Hematopoietic multipotent progenitor cell treated with erythropoietin and hydrocortisone succinate and interleukin-3 and kit ligand, for 8 days (in vitro differentiated cells): ENCODE measurements at regions not wholly inside any gene's neighbourhood (a gene's known extent, or its start where the extent isn't known, plus 50 kb on each side); places are given as distances from the start of the nearest gene placed in this dataset.

ENCODE experiments used
- DNase-seq: peaks from one replicate; pipeline ENCODE4 v3.0.0-alpha.2; 2015

DNA sequence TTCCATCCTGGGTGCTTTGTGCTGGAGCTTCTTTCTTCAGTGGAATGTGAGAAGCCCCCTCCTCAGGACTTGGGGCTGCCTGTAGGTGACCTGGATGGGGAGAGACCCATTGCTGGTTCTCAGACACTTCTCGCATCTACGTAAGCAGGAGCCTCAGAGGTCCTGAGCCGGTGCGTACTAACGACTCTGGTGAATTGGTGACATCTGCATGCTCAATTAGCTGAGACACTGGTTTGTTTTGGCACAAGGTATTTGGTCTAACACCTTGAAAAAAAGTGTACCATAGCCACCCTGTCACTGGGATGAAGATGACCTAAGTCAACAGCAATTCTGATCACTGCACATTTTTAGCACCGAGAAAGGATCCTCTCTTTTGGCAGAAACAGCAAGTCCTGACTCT lies 57.7 kb downstream of the LRRC30 start:
- no peak for DNase-seq

DNA sequence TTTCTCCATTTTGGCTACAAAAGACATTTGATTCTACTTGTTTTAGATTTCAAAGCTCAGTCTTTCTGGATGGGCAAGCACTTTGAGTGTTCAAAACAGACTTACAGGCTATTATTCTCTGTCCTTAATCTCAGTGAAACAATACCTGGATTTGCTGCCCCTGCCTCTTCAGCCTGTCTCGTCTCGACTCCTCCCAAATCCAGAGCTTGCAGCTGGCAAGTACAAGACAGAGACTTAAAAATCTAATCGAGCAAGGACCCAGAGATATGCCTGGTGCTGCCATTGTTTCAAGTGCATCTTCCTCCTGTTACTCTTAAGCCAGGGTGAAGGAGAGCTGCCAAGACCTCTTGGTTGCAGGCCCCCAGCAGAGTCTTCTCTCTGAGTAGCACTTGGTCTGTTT lies 59.2 kb downstream of the LRRC30 start:
- DNase-seq: no peak

DNA sequence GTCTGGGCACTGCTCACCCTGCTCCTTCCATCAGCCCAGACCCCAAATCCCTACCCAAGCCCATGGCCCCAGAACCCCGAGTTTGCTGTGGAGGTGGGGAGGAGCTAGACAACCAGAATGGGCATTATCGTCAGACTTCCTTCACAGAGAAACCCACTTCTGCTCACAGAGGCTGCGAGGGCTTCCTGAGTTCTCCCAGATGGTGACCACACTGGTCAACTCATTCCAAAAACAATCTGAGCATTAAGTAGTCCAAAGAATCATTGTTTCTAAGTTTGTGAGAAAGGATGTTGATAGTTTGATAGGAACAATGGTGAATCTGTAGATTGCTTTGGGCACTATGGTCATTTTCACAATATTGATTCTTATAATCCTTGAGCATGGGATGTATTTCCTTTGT lies 60.2 kb downstream of the LRRC30 start:
- no peak for DNase-seq

DNA sequence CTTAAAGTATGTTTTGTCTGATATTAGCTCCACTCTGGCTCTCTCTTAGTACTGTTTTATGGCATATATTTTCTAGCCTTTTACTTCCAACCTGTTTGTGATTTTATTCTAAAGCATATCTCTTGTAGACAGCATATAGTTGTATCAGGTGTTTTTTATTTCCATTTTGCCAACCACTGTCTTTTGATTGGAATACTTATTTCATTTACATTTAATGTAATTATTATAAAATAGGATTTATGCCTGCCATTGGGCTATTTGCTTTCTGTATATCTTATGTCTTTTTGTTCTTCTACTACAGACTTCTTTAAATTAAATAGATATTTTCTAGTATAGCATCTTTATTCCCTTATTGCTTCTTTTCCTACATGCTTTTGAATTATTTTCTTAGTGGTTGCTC lies 67.3 kb downstream of the LRRC30 start:
- no peak for DNase-seq

DNA sequence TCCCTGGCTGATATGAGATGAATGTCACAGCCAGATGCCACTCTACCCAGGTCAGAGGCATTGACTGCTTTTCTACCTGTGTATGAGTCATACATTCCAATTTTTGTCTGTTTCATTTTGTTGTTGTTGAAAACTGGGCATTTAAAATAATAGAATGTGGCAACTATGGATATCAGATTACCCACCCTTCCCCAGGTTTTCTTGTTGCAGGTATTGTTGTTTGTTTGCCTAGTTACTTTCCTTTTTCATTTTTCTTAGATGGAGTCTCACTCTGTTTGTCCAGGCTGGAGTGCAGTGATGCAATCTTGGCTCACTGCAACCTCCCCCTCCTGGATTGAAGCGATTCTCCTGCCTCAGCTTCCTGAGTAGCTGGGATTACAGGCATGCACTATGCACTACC lies 70.2 kb downstream of the LRRC30 start:
- DNase-seq: no peak

DNA sequence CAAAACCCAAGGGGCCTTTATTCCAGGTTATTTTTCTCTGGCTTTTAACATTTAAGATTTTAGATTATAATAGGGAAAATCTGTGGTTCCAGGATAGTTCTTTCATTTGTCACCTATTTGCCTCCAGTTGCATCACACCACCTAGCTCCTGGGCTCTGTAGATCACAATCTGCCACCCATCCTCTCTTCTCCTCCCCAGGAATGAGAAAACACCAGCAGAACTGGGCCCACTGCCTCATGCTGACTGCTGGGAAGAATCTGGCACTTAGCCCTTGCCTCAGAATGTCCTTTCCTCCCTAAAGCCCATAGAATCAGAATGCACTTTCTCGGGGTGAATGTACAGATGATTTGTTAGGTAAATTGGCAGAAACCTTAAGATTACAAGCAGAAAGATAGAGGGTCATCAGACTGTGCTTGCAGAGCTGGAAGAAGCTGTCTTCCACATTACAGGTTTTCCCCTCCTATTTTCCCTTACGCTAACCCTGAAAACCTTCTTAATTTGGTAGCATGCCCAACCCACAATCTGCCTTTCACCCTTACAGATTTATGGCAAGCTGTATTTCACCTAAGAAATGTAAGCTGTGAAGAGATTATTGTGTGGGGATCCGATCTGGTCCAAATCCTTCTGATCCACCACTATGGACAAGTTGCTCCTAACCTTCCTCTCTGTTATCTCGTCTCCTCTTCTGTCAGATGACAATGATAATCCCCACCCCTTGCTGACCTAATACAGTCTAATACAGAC lies 72.6 kb downstream of the LRRC30 start:
- DNase-seq: no peak

DNA sequence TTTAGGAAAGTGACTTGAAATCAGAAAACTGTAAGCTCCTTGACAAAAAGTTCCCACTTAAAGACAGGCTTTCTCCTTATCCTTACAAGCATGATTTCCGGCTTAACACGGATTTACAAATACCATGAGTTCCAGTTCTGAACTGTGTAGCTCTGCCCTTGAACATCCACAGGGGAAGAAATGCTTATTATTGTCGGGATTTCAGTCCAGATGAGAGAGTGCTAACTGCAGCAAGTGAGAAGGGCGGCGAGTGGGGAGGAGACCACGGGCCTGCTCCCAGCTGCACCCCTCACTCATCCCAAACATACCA lies 73.1 kb downstream of the LRRC30 start:
- no peak for DNase-seq

DNA sequence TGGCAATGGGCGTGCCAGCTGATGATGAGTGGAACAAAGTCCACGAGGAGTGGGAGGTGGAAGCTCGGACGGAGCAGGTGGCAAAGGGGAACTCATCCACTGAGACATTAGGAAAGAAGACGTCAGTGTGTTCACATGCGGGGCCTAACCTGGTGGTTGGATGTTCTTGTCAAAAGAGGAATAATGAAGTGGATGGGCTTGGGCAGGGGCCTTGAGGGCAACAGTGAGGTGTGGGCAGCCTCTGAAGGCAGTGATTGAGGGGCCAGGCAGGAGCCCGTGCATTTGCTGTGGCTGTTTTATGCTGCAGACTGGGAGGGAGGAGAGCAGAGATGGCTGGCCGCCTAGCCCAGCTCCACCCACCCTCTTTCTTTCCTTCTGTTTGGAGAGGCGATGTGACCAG lies 74.5 kb downstream of the LRRC30 start:
- no peak for DNase-seq

DNA sequence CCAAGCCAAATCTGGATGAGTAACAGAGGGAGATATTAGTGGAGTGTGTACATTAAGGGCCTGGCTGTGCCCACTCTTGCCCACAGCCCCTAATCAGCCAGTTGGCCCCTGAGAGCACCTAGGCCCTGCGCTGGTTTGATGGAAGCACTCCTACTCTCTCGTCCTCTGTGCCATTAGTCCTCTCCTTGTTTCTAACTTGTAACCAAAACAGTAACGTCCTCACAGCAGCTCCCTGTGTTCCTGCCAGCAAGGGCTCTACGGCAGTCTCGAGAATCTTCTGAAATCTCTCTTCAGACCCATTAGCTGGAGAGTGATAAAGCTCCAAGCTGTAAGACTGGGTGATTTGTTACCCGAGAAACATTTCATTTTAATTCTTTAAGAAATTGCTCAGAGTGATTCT lies 76.1 kb downstream of the LRRC30 start:
- no peak for DNase-seq

DNA sequence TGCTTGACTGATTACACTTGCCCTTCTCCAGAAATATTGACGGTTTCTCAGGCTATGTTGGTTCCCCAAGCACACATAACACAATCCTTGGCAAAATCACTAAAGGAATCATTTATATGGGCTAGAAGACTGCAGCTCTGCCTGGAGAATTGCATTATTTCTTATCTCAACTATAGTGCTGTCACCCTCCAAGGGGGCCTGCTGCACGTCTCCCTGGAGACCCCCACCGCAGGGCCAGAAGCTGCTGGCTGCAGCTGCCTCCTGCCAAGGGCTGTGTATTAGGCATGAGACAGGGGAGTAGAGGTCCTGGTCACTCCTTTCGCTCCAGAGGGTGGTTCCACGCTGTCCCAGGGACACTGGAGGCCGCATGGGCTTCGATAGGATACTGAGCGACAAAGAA lies 76.6 kb downstream of the LRRC30 start:
- no peak for DNase-seq

DNA sequence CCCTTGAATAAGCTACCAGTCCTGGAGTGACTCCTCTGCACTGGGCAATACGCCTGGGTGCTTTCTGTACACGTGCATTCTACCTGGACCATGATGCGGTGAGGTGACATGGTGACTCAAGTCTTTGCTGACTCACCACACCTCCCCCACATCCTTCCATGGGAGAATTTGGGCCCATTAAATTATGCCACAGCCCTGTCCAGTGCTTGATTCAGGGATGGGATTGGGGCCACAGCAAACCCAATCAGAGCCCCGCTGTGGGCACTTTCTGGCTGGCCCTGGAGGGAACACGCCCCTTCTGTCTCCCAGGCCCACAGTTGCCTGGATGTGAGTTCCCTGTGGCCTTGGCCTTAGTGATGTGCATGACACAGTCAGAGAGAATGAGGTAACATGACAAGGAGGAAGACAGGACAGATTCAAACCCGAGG lies 86.9 kb downstream of the LRRC30 start:
- no peak for DNase-seq

DNA sequence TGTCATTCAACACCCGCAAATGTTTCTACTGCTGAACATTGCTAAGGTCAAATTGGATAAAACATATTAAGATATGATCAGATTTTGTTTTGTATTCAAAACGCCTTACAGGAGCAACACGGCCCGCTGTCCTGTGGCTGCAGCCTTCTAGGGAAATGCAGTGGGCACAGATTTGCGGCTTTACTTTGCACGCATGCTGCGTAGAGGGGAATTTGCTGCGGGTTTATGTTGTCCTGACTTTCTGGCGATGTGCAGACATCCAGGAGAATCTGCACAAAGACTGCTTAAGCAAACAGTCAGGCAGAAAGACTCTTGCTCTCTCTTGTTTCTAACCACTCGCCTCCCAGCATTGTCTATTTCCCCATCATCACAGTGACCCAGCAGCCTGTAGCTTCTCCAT lies 88.3 kb downstream of the LRRC30 start:
- no peak for DNase-seq

DNA sequence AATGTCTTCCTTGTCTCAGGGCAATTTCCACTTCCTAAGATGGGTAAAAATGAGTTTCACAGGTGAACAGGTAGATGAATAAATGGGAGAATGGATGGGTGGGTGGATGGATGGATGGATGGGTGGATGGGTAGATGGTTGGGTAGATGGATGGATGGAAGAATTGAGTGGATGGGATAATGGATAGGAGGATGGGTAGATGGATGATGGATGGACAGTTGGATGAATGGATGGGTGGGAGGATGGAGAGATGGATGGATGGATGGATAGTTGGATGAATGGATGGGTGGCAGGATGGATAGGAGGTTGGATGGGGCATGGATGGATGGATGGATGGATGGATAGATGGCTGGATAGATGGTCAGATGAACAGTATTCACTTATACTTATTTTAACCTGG lies 90.9 kb downstream of the LRRC30 start:
- no peak for DNase-seq

DNA sequence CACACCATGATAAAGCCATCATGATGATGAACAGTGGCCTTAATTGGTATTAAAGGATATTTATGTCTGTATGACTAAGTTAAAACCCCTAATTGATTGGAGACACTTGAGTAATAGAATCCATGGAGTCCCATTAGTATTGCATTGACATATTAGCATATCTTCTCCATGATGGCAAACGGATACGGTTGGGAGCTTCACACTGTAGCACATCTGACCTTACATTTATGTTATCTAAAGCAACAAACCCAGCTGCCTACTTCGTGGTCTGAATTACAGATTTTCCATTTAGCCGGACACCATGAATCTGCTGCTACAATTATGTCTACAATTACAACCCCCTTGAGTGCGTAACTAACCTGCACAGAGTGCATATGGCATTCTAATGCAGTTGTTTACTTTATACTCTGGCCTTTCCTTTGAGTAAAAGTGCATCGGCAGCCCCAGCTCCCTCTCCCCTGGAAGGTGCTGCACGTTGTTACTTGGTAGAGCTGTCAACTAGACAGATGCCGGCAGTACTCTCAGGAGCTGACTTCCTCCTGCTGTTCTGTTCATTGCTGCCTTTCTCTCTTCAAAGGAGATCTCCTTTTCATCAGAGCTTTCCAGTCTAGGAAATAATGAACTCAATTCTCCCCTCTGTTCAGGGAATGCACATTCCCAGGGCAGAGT lies 92.1 kb downstream of the LRRC30 start:
- DNase-seq: no peak

DNA sequence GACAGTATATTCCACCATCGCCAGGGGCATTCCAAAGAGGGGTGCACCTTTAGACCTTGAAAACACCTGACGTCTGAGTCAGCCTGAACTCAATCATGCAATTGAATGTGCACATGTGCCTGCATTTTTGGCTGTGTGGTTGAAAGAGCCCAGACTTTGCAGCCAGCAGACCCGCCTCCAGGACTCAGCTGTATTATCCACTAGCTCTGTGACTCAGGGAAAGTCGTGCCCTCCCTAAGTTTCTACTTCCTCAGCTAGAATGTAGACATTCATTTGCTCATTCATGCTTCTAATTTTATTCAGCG lies 94.2 kb downstream of the LRRC30 start:
- no peak for DNase-seq

DNA sequence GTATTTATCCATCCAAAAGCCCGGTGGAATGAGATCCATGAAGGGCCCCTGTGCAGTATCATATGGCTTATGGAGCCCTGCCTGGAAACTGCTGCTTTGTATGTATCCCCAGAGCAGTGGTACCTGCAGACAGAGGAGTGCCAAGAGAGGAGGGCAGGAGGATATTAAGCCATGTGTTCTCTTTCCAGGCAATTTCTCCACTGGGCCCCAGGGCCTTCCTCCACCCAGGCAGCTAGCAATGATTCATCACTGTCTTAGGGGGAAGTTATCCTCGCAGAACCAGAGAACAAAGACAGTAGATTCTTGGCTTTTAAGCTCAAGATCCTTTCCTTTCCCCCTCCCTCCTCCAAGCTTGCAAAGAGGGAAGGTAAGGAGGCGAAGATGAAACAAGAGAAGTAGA lies 98.1 kb downstream of the LRRC30 start:
- DNase-seq: no peak

DNA sequence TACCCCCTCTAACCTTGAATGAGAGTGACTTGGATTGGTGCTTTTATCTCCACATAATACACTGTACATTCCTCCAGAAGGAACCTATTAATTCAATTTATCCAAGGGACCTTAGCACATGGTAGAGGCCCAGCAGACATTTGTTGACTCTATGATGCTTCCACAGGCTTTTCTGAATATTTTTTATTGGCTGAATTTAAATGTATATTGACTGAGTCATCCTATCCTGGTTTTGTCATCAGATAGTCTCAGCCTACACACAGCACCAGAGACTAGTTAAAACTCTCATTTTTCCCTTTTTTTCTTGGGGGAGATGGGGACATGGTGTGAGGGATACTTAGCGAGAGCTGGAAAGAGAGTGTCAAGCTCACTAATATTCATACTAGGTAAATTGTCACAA lies 101.6 kb downstream of the LRRC30 start:
- DNase-seq: no peak

DNA sequence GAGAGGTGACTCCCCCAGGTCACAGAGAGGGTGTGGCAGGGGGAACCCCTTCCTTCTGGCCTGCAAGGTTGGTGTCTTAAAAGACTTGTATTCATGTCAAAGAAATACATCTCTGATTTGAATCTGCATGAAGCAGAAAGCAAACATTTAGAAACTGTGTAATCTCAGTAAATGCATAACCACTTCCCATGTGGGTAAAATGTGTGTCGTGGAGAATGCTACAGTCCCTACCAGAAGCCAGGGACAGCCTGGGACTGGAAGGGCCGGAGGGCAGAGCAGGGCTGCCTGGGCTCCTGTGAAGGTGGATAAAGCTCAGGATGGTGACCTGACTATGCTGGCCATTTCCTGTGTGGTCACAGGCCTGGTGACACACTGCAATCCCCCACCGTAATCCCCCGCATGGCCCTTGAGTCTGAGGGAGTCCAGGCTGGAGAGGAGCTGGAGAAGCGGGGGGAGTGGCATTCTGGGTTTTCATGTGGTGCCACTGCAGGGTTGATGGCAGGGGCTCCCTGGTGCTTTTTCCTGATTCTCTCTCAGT lies 102.2 kb downstream of the LRRC30 start:
- DNase-seq: no peak

DNA sequence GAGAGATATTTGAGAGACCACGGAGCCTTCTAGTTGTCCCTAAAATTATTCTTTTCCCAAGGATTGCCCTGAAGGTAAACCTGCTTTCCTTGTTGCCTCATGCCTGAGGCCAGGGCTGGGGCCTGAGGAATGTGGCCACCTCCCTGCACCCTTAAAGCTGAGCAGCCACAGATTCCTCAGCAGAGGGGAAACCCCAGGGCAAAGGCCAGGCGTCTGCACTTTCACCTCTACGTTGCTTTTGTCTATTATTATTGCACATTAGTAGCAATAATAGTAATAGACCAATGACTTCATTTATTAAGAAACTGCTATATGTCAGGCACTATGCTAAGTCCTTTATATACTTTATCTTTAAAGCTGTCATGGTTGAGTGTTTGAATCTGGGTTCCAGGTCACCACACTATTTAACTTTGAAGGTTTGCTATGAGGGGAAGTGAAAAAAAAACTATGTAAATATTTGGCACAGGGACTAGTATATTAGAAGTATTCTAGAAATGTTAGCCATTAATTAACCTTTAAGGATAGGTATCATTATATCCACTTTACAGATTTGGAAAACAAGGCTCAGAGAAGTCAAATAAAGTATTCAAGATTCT lies 104.2 kb downstream of the LRRC30 start:
- no peak for DNase-seq

DNA sequence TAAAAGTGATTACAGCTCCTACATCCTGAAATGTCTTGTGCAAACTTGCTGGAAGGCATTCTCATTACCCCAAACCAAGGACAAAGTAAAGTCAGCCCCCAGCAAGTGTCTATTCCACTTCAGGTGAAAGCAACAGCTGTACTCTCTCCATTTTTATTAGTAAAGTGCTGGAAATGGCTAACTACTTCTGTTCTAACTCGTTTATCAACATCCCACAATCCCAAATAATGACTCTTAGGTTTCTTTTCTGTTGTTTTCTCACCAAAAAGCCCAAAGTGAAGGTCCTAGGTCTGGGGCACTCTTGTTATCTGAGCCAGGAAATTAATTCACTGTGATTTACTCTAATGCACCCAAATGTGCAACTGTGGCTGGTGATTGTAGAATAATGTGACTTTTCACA lies 105.7 kb downstream of the LRRC30 start:
- no peak for DNase-seq

DNA sequence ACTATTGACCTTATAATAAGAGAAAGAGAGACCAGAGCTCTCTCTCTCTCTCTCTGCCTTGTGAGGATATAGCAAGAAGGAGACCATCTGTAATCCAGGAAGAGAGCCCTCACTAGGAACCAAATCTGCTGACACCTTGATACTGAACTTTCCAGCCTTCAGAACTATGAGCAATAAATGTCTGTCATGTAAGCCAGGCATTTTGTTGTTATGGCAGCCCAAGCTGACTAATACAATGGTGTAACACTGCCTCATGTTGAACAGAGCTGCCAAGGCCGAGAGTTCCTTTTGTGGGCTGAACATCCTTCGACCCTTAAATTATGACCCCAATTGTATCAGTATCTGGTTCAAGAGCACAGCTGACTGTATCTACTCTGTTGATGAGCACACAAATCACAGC lies 108.0 kb downstream of the LRRC30 start:
- DNase-seq: no peak

DNA sequence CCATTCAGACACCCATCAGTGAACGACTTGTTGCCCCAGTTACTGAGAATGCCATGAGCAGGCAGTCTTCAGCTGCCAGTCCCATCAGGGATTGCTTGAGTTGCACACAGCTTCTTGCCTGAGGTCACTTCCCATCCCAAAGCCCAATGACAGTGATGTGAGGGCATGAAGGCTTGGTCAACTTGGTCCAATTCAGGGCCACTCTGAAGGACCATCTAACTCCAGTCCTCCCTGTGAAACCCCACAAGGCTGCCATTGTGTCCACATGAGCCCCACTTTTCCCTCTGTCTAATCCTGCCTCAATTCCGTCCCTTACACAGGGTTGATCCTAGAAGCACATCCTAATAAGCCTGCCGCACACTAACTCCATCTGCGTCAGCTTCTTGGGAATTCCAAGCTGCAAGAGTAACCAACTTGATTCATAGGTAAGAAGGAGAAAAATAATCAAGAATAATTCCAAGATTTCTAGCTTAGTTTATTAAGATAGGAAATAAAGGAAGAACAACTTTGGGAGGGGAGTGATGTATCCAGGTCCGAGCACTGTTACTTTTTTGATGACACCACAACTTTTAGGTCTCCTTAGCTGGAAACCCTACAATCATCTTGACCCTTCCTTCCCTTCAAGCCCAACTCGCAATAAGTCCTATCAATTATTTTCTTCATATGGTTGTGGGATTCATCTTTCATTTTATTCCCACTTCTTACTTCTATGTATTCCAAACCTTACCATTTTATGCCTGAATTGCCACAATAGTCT lies 110.9 kb downstream of the LRRC30 start:
- no peak for DNase-seq

DNA sequence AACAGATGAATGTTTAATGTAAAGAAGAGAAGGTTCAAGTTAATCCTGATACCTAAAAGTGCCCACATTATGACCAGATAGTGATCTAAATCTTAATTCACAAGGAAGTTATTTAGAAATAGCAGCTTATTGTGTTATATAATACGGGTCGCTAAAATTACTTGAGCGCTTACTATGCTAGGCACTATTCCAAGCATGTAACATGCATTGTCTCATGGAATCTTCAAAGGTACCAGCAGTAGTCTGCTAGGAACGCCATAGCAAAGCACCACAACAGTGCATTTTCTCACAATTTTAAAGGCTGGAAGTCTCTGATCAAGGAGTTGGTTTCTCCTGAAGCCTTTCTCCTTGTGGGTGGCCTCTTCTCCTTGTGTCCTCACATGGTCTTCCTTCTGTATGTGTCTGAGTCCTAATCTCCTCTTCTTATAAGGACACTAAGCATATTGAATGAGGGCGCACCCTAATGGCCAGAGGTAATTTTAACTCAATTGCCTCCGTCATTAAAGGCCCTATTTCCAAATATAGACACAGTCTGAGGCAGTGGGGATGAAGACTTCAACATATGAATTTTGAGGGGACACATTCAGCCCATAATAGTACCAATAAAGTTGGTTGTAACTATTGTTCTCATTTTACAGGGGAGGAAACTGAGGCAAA lies 118.4 kb downstream of the LRRC30 start:
- DNase-seq: no peak
